Cardiac fibroblast (primary cell): ENCODE measurements at regions not wholly inside any gene's neighbourhood (a gene's known extent, or its start where the extent isn't known, plus 50 kb on each side); places are given as distances from the start of the nearest gene placed in this dataset.

Source experiments
- DNase-seq, 2 donors: peaks; one replicate each; pipeline versions ENCODE4 v3.0.0 to v3.0.0-alpha.2; 2010; ENCODE audit warnings: low read depth in 2 of 2
- H3K4me3 ChIP-seq, 2 donors: replicated peaks in 1 of 2; 1 replicate in 1 of 2; 2 replicates in 1 of 2; pipeline ENCODE4 v1.5.1; 2011; ENCODE audit warnings: low read depth in 2 of 2, low read length in 2 of 2, mild to moderate bottlenecking in 2 of 2, moderate library complexity in 1 of 2
- CTCF ChIP-seq: IDR thresholded peaks from one replicate; pipeline ENCODE4 v1.5.1; 2011; ENCODE audit warnings: low read depth, mild to moderate bottlenecking, low read length, inconsistent platforms

GRCh38 chr9:131809941-131810344 lies 70.1 kb upstream of the RAPGEF1 start:
- peak; percentile 20 to 37 for DNase-seq

DNA sequence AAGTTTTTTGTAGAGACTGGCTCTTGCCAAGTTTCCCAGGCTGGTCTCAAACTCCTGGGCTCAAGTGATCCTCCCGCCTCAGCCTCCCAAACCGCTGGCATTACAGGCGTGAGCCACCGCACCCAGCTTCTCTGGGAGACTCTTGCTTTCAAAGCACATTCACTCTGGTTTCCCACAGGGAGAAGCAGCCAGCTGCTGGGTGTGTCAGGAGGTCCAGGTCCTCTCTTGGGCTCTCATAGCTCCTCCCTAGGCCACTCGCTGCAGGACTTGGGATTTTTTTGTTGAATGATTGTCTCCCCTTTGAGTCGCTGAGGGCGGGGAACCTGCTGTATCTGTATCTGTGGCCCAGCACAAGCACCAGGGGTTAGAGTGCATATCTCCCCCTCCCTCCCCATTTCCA lies 68.4 kb upstream of the RAPGEF1 start:
- no peak overlapping the region for H3K4me3 ChIP-seq
- no peak for TF ChIP-seq CTCF
- DNase-seq = no peak

More at GRCh38 chr9:131809941-131810344, 70.1 kb upstream of the RAPGEF1 start:
- TF ChIP-seq CTCF = no peak
- no peak overlapping the region for H3K4me3 ChIP-seq

DNA sequence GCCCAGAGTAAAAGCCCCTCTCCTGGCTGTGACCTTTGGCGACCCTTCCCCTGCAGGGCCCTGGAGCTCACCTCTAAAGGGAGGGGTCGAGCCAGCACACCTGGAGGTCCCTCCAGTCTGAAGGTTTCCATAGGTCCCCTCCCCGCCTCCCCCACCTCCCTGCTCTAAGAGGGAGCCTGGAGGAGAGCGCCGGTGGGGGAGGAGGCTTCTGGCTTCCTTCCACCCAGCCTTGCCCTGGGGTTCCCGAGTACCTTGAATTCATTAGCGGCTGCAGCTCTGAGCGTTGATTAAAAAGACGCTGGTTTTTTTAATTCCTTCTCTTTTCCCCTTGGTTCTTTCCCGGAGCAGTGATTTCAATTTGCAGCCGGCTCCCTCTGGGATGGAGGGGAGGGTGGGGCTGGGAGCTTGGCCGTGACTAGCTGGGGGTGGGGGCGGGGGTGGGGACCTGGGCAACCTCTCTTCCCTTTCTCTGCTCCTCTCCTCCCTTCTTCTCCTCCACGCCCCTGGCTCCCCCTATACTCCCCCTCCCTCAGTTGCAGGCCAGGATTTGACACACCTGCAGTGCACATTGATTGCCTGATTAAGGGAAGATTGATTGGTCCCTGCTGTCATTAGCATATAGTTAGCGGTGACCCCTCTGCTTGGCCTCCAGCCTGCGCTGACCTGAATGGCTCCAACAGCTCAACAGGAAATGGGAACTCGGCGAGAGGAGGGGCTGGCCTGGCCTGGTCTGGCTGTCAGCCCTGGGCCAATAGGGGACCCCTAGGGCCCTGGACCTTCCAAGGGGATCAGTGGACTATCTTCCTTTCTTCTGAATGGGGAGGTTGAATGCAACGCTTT lies 67.5 kb upstream of the RAPGEF1 start:
- DNase-seq = no peak

DNA sequence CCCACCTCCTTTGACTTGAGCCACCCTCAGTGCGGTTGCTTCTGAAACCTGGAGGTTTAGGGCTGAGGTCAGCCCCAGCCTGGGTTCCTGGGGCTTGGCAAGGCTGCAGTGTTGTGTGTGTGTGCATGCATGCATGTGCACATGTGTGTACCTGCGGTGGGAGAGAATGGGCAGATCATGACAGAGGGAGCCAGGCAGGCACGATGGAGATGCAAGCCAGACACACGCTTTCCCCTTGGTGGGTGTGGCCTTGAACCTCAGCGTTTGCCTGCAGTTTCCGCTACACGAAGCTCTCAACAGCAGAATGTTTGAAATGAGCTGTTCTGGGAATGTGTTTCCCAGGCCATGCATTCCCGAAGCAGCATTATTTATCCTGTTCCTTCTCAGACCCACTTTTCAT lies 65.9 kb upstream of the RAPGEF1 start:
- TF ChIP-seq CTCF = no peak
- H3K4me3 ChIP-seq = no peak overlapping the region
- DNase-seq = no peak

More for the DNA sequence above, 67.5 kb upstream of the RAPGEF1 start:
- no peak for TF ChIP-seq CTCF
- H3K4me3 ChIP-seq = no peak overlapping the region

GRCh38 chr9:131804826-131805225 lies 65.0 kb upstream of the RAPGEF1 start:
- no peak for DNase-seq
- no peak for TF ChIP-seq CTCF

GRCh38 chr9:131803758-131804411 lies 64.0 kb upstream of the RAPGEF1 start:
- no peak for TF ChIP-seq CTCF

More at GRCh38 chr9:131804826-131805225, 65.0 kb upstream of the RAPGEF1 start:
- no peak overlapping the region for H3K4me3 ChIP-seq

More at GRCh38 chr9:131803758-131804411, 64.0 kb upstream of the RAPGEF1 start:
- no peak for DNase-seq
- no peak overlapping the region for H3K4me3 ChIP-seq
